Calu3 (cell line): ENCODE measurements at regions not wholly inside any gene's neighbourhood (a gene's known extent, or its start where the extent isn't known, plus 50 kb on each side); places are given as distances from the start of the nearest gene placed in this dataset.

Experiments
- BruUV-seq: library from RNA; stranded (reverse); fragments of 400-500 nt; replicated peaks from 2 replicates; lab custom pipeline; 2021; lab: Mats Ljungman, UMichigan
- CTCF ChIA-PET: fragments of 300-600 bp; sonication (Branson Sonifier 250); formaldehyde crosslinking; loops from one replicate; lab custom pipeline; 2022; ENCODE audit warnings: antibody characterized with exemption; lab: Charles Lee
- DNase-seq: peaks from one replicate; pipeline ENCODE4 v3.0.0; 2022
- H3K27ac Mint-ChIP-seq: one replicate; pipeline ENCODE4 v1.8.0; 2022; ENCODE audit warnings: mixed read lengths; ENCODE audit not compliant: unreplicated experiment
- H3K27me3 Mint-ChIP-seq: one replicate; pipeline ENCODE4 v1.8.0; 2022; ENCODE audit warnings: mixed read lengths; ENCODE audit not compliant: unreplicated experiment
- H3K36me3 Mint-ChIP-seq: one replicate; pipeline ENCODE4 v1.8.0; 2022; ENCODE audit warnings: mild to moderate bottlenecking, moderate library complexity, mixed read lengths; ENCODE audit not compliant: insufficient read depth, unreplicated experiment
- H3K4me1 Mint-ChIP-seq: one replicate; pipeline ENCODE4 v1.8.0; 2022; ENCODE audit warnings: mild to moderate bottlenecking, low read depth, mixed read lengths; ENCODE audit not compliant: unreplicated experiment
- H3K4me3 Mint-ChIP-seq: one replicate; pipeline ENCODE4 v1.8.0; 2022; ENCODE audit warnings: mild to moderate bottlenecking, low read depth, moderate library complexity, mixed read lengths; ENCODE audit not compliant: unreplicated experiment
- H3K9me3 Mint-ChIP-seq: one replicate; pipeline ENCODE4 v1.8.0; 2022; ENCODE audit warnings: low read depth, mixed read lengths; ENCODE audit not compliant: unreplicated experiment
- intact Hi-C: fragments of 100-400 bp; cut with micrococcal nuclease; formaldehyde crosslinking; loops from one replicate; pipeline ENCODE4 v1.10.0; 2022; ENCODE audit not compliant: unreplicated experiment
- TF ChIP-seq, protein P1 (sequence below): fragments of 200-600 bp; IDR thresholded peaks from one replicate; pipeline ENCODE4 v1.8.0; 2022; ENCODE audit warnings: antibody characterized with exemption; ENCODE audit not compliant: unreplicated experiment

DNA sequence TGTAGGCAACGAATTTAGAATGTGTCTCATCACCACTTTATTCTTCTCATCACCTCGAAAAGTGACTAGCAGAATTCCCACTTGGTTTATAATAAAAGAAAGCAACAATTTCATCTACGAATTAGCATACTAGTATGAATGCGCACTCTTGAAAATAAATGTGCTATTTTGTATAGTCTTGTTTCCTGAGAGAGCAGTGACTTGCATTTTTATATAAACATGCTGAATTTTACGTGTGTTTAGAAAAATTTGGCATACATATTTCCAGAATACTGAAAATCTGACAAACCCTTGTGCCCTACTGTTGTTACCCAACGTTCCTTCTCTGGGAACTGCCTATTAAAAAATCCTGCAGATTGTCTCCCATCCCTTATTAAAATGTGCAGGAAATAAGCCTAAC lies 786.8 kb downstream of the TSN start:
- Mint-ChIP-seq H3K4me1 (no peaks in the 10 kb centered on the region), H3K4me3 (no peak overlapping the region), H3K27me3 (no peaks in the 10 kb centered on the region), H3K27ac (no peak overlapping the region), H3K36me3 (no peaks in the 10 kb centered on the region), H3K9me3 (peaks cover 3% of the 10 kb centered on the region)
- DNase-seq = no peak
- CTCF ChIA-PET = no interaction called here
- TF ChIP-seq, protein P1, sequence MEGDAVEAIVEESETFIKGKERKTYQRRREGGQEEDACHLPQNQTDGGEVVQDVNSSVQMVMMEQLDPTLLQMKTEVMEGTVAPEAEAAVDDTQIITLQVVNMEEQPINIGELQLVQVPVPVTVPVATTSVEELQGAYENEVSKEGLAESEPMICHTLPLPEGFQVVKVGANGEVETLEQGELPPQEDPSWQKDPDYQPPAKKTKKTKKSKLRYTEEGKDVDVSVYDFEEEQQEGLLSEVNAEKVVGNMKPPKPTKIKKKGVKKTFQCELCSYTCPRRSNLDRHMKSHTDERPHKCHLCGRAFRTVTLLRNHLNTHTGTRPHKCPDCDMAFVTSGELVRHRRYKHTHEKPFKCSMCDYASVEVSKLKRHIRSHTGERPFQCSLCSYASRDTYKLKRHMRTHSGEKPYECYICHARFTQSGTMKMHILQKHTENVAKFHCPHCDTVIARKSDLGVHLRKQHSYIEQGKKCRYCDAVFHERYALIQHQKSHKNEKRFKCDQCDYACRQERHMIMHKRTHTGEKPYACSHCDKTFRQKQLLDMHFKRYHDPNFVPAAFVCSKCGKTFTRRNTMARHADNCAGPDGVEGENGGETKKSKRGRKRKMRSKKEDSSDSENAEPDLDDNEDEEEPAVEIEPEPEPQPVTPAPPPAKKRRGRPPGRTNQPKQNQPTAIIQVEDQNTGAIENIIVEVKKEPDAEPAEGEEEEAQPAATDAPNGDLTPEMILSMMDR = no peak
- no TSS peak for BruUV-seq
- intact Hi-C loops = no loop called here

DNA sequence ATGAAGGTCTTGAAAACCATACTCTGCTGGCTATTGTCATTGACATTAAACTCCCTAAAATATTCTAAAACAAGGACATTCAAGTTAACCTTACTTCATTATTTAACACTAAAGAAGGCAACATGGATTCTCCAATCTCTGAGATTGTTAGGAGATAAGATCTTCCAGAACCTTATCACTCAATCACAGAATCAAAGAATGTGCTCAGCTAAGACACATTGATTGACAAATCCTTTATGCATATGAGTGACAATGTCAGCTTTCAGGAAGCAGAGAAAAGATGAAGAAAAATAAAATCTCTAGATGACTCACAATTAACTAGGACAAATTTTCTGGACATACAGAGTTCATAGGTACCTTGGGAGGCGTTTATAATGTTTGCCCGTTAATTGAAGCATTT lies 787.2 kb downstream of the TSN start:
- intact Hi-C loops = no loop called here

GRCh38 chr2:122543815-122544214 lies 788.4 kb downstream of the TSN start:
- TF ChIP-seq, protein P1 = no peak
- H3K4me1 Mint-ChIP-seq = no peaks in the 10 kb centered on the region
- no peaks in the 10 kb centered on the region for H3K27me3 Mint-ChIP-seq
- no peak for DNase-seq
- no peaks in the 10 kb centered on the region for H3K36me3 Mint-ChIP-seq
- H3K9me3 Mint-ChIP-seq = peaks cover 3% of the 10 kb centered on the region
- no peak overlapping the region for H3K27ac Mint-ChIP-seq
- intact Hi-C loops = no loop called here
- no peak overlapping the region for H3K4me3 Mint-ChIP-seq
- no TSS peak for BruUV-seq
- CTCF ChIA-PET = no interaction called here

More for the DNA sequence above, 787.2 kb downstream of the TSN start:
- TF ChIP-seq, protein P1 = no peak
- Mint-ChIP-seq H3K27ac (no peak overlapping the region), H3K4me1 (no peaks in the 10 kb centered on the region), H3K9me3 (peaks cover 3% of the 10 kb centered on the region), H3K27me3 (no peaks in the 10 kb centered on the region), H3K4me3 (no peak overlapping the region), H3K36me3 (no peaks in the 10 kb centered on the region)
- no peak for DNase-seq
- CTCF ChIA-PET = no interaction called here
- no TSS peak for BruUV-seq

DNA sequence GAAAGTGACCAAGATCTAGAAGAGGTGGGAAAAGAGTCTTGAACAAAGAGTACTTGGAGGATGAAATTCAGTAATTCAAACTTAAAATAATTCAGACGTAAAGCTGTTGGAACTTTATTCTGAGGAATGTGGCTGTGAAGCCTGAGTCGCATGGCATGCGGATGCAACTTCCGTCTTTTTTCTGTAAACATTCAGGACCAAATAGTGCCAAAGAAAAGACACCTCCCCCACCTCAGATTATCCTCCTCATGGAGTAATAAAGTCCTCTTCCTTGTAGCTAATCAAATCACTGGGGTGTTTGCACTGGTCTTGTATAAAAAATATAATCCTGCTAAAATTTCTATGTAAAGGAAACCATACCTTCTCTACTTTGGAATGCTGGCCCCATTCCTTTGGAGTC lies 790.4 kb downstream of the TSN start:
- Mint-ChIP-seq H3K4me1 (no peaks in the 10 kb centered on the region), H3K36me3 (no peaks in the 10 kb centered on the region)
- no TSS peak for BruUV-seq

More for the DNA sequence above, 790.4 kb downstream of the TSN start:
- Mint-ChIP-seq H3K9me3 (peaks cover 11% of the 10 kb centered on the region), H3K4me3 (no peak overlapping the region), H3K27ac (no peak overlapping the region), H3K27me3 (no peaks in the 10 kb centered on the region)
- TF ChIP-seq, protein P1 = no peak
- intact Hi-C loops = no loop called here
- no peak for DNase-seq
- CTCF ChIA-PET = no interaction called here
